ENCODE measurements at regions not wholly inside any gene's neighbourhood (a gene's known extent, or its start where the extent isn't known, plus 50 kb on each side); places are given as distances from the start of the nearest gene placed in this dataset.

- no peak for TF ChIP-seq CTCF (conservative IDR thresholded peaks at IDR 0.05; ENCODE audit: low read depth, low read length)
- no peak for TF ChIP-seq EZH2 (IDR thresholded peaks at IDR 0.05; ENCODE audit: borderline replicate concordance, low read depth, low read length, poor library complexity, severe bottlenecking)
Measured at GRCh38 chr2:176692533-176692932, 423.3 kb downstream of the MTX2 start.
